COLO668 (cell line): ENCODE measurements at regions not wholly inside any gene's neighbourhood (a gene's known extent, or its start where the extent isn't known, plus 50 kb on each side); places are given as distances from the start of the nearest gene placed in this dataset.
A peak's percentile ranks its signal among the peaks of the same experiment; 100 is the strongest.

Experiments
- DNase-seq: peaks from one replicate; lab custom pipeline; 2025; ENCODE audit not compliant: unreplicated experiment; lab: John Stamatoyannopoulos, UW

DNA sequence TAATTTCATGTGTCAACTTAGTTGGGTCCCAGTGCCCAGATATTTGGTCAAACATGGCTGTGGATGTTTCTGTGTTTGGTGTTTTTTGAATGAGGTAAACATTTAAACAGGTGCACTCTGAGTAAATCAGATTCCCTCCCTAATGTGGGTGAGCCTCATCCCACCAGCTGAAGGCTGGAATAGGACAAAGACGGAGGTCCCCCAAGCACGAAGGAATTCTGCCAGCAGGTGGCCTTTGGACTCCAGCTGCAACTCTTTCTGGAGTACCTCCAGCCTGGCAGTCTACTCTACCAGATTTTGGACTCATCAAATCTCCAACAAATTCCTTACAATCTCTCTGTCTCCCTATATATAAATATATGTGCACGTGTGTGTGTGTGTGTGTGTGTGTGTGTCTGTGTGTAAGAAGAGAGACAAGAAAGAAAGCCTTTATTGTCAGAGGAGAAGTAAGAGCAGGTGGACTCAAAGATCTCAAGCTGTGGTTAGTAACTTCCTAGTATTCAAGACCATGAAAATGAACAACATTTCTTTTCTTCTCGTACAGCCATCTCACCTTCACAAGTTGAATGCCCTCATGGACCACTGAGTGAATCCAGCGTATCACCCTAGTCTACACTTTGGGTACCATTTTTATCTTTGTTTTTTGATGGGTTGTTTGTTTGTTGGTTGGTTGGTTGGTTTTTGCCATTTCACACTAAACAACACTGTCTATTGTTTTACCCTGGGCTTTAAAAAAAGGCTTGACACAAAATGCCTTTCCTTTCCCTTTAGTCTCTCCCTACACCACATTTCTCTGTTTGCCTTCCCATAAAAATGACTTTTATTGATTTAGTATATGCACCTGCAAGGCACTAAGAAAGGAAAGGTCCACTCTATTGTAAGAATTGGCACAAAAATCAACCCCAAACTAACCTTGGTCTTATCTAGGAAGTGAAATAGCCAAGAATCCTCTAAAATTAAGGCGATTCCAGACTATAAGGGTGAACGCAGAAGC lies 118.7 kb downstream of the TENT4A start:
- peak; percentile 58 for DNase-seq

DNA sequence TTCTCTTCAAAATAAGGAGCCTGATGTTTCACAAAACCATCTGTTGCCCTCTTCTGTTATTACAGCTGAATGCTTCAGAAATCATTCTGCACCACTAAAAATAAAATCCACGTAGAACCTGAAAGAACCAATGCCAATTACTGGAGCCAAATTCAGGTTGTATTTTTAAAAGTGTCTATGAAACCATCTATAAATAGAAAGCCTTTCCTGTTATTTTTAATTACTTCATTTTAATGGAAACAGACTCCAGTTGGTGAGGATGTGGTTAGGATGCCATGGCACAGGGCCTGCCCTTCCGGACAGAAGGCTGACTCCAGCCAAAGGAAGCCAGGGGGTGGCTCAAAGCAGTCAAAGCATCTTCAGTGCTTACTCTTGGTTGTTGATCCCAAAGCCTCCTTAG lies 119.8 kb downstream of the TENT4A start:
- no peak for DNase-seq

DNA sequence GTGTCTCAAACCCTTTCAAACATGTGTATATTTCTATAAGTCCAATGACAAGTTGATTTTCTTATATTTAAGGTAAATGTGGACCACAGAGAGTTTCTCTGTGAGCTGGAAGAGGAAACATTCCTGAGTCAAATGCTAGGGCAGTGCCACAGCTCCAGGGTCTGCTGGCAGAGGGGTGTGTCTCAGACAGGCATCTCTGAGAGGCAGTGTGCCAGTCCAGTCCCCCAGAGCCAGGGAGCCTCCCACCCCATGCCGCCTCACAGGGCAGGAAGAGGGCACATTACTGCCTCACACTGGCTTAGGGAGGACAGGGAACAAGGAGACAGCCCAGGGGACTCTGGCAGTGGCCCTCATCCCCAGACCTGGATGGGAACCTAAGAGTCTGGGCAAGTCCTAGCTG lies 120.2 kb downstream of the TENT4A start:
- no peak for DNase-seq

DNA sequence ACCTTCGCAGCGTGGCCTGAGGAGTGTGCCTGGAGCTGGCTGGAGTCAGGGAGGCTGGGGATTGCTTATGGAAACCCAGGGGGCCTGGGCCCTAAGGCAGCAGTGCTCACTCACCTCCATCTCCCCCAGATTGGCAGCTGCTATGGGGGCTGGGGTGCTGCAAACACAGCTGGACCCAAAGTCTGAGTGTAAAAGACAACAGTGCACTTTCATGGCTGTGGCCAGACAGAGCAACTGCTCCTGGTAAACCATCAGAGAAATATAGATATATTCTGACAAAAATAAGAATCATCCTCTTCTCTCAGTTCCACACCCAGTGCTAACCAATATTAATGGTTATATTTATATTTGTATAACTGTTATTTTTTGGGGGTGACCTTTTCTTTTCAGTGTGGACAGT lies 123.9 kb downstream of the TENT4A start:
- no peak for DNase-seq

DNA sequence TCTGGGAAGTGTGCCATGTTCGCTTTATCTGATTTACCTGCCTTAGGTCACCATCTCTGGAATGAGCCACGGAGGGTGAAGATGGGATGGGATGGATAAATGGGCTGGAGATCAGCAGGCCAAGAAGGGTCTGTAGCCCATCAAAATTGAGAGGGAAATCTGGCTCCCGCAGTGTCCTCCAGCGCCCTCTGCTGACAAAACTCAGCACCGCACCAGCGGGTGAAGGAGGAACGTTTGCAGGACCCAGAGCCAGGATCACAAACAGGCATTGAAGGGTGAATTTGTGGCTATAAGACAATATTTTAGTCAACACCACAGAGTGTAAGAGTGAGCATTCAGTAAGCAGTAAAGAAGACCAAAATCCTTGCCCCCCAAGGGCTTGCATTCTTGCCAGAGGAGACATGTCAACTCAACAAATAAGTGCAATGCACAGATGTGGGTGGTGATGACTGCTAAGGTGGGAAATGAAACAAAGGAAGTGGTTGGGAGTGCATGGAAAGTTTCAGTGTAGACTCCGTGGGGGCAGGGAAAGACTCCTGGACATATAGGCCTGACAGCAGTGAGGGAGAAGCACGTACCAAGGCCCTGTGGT lies 124.4 kb downstream of the TENT4A start:
- no peak for DNase-seq

DNA sequence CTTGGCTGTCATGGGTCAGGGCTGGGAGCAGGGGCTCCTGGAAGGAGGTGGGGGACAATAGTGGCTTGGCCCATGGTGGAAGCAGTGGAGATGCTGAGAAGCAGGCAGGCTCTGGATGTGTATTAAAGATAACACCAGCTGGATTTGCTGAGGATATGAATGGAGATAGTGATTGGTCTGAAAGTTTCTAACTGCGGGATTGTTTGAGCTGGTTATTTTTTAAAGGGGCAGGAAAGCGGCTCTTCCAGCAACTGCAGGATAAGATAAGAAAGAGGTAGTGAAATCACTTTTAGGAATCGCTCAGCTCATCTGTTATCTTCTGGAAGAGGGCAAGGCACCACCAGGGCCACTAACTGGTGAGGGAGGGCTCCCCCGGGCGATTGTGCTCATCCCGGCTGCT lies 125.5 kb downstream of the TENT4A start:
- DNase-seq: no peak

DNA sequence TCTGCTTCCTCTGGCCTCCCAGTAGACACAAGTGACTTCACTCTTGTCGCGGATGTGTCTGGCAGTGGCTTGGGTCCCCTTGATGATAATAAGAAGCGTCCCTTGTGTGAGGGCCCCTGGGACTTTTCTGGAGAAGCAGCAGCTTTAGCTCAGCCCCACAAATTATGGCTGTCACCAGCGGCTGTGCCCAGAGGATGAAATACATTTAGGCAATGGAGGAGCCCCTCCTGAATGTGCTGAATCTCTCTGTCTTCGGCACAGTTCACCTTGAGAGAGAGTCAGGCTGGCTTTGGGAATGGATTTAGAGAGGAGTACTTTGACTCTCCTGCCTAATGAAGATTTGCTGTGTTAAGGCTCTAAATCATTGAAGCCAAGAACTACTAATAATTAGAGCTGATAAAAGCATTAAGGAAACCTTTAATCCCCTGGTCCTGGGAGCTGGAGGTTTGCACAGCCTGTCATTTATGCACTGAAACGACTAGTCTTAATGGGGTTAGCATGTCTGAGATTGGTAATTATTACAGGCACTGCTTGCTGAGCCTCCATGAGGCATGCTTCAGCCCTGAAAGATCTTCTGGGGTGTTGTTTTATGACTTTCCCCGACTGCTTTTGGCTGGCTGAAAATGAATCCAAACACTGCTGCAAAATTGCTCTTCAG lies 127.0 kb downstream of the TENT4A start:
- DNase-seq: no peak

DNA sequence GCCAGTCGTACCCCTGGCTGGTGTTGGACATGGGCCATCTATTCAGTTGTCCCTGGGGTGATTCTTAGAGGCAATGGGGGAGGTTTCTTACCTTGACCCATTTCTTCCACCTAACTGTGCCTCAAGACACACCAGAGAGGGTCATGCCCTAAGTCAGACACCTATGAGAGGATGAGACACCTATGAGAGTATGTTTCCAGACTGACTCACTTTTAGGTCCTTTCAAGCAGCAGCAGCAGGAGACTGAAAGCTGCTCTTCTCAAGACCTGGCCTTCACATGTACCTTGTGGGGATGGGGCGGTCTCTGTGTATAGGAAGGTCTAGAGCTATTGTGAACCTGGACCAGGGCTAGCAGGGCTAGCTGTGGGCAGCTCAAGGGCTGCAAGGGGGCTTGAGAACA lies 130.1 kb downstream of the TENT4A start:
- no peak for DNase-seq

DNA sequence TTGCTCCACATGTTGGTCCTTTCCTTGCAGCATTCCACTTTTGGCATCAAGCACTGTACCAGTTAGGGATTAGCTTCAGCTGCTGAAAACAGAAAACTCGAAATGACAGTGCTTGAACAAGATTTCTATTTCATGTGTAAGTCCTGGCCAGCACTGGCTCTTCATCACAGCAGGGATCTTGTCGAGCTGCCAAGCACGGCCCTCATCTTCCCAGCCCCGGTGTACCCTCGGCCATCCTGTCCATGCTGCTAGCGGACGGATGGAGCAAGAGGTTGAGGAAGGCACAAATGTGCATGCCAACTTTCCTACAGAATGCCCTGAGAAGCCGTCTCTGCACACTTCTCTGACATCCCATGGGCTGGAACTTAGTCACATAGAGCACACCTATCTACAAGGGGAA lies 130.6 kb downstream of the TENT4A start:
- no peak for DNase-seq

DNA sequence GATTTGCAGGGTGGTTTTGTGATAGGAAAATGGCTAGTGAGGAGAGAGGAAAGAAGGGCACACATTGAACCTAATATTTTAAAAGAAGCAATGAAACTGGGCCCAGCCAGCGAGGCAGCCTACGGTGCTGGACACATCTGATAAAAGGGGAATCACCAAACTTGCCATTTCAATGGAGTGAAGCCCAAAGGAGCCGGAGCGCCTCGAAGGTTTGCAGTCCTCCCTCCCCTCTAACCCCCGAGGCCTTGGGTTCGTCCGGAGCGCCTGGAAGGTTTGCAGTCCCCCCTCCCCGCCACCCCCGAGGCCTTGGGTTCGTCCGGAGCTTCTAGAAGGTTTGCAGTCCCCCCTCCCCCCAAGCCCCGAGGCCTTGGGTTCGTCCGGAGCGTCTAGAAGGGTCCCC lies 132.6 kb downstream of the TENT4A start:
- no peak for DNase-seq

DNA sequence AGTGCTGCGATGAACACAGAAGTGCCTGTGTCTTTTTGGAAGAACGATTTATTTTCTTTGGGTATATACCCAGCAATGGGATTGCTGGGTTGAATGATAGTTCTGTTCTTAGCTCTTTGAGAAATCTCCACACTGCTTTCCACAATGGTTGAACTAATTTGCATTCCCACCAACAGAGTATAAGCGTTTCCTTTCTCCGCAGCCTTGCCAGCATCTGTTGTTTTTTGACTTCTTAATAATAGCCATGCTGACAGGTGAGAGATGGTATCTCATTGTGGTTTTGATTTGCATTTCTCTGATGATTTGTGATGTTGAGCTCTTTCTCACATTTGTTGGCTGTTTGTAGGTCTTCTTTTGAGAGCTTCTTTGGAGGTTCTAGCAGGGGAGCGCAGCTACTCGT lies 134.6 kb downstream of the TENT4A start:
- no peak for DNase-seq

DNA sequence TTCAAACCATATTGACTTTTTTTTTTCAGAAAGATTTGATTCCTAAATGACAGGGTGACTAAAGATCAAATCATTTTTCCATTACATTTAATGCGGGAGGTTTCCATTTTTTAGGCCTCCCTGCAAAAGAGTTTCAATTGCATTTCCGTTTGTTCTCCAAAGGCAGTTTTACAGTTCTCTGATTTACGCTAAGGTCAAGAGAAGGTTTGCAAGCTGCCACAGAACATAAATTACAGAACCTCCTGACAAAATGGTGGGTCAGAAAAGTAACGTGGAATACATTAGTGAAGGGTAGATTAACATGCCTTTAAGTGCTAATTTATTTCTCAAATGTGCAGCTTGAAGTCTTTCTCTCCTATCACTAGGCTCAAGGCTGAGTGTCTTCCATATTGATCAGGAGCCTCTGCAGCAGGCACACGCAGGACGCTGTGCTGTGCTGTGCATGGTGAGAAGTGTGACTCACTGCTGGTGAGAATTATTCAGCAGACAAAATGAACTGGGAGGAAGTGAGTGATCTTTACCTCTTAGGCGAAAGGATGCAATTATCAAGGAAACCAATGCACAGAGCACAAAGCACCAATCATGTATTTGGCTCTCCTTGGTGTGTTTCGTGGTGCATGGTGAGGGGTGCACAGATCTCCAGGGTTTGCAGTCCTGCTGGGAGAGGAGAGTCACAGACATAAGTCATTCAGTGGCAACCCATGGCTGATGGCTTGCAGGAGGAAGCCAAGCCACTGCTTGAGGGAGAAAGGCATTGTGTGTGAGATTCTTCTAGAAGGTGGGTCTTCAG lies 136.3 kb downstream of the TENT4A start:
- DNase-seq: no peak

DNA sequence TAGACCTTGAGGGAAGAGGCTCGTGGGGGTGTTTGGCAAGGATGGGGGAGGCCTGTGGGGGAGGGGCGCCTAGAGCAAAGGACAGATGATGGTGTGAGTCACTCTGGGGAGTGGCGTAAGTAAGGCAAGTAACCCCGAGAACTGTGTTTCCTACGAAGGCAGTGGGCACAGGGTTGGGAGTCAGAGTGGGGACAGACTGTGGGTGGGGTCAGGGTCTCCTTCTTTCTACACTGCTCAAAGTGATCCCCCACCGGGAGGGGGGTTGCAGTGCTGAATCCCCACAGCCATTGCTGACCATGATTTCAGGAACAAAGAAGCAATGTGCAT lies 136.8 kb downstream of the TENT4A start:
- no peak for DNase-seq

DNA sequence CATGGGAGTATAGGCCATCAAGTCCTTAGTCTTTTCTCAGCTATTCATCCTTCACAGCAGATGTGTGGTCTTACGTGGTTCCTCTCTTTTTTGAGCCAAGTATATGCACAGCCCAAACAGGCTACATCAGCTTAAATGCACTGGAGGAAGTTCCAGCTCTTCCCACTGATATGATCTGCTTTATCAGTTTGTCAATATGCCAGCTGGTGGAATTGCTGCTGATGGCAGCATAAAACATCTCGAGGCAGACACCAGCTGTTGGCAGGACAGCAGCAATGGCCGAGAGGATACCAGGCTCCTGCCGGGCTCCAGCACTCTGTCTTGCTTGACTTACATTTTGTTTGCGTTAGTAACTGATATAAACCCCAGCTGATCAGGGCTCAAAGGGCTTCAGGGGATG lies 143.4 kb downstream of the TENT4A start:
- peak; percentile 67 for DNase-seq

DNA sequence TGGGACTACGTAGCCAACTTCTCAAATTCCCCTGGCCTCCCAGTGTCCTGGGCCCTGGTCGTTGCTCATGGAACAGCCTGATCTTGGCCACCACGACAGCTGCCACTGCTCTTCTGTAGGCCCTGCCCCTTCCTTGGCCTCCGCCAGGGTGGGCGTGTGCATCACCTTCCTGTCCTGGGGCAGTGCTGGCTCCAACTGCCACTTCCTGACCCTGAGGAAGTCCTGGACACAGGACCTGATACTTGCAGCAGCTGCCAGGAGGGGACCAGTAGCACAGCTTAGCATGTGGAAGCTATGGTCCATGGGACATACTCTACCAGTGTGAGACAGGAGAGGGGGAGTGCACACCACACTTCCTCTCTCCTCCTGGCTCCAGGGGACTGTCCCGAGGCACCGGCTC lies 145.2 kb downstream of the TENT4A start:
- DNase-seq: no peak

DNA sequence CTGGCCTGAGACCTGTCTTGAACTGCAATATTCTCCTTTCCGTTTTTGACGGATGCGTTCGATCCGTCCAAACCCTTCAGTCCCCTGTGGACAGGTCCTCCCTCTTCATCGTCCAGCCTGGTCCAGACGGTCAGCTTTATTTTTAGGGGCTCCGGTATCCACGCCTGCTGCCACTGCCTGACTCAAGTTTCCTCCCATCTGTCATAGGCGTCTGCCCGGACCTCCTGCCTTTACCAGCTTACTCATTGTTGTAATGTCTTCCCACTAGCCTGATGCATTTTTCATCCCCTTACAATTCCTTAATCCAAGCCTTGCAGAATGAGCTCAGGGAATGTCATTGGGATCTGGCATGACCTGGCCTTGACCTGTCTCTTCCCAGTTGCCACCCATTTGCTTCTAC lies 145.8 kb downstream of the TENT4A start:
- no peak for DNase-seq

DNA sequence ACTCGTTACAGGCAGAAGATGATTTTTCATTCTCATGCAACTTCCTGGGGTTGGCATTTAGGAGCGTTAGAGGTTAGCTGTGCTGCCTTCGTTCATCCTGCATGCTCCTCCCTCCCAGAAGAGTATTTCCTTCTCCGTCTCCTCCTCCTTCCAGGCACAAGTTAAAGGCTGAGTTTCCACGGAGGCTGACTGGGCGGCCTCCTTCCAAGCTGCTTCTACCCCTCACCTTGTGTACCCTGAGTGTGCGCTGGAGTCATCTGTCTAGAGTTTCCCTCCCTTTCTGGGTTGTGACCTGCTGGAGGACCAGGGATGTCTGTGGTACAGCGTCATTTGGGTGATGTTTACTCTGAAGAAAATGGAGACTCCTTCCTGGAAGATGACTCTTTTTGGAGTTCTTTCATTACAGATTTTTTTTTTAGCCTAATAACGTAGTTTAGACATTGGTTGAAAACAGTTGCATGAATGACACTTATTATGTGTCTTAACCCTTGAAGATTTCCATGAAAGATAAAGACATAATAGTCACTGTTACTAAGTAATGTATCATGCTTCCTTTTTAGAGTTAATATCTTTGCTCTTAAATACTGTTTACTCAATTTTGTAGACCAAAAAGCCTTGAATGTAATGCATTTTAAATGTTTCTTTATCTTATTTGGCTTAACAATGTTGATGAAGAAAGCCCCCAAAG lies 146.9 kb downstream of the TENT4A start:
- no peak for DNase-seq

DNA sequence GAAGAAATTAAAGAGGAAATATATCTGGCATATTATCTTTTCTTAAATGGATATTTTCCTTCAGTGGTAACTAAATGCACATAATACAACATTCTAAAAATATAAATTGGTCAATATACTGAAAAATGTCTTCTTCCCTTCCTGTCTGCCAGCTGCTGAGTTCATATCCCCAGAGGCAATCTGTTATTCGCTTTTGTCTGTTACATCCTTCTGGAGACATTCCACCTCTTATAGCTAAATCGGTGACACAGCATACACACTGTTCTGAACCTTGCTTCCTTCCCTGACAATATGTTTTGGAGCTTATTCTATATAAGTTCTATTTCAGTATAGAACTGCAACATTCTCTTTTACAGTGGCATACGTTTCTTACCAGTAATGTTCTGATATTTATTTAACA lies 147.8 kb downstream of the TENT4A start:
- DNase-seq: no peak

DNA sequence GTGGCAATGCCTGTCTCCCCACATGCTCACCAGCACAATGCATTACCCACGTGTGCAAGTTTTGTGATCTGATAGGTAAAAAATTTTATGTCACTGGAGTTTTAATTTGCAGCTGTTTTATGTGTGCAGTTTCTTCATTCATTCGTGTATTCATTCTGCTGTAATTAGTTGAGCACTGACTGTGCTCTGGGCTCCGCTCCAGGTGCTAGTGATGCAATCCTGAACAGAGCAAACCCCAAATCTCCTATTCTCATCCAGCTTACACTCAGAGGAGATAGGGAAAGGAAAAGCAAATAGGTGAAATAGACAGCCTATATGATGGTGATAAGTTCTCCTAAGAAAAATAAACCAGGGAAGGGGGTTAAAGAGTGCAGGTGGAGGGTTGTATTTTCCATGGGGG lies 148.4 kb downstream of the TENT4A start:
- no peak for DNase-seq

DNA sequence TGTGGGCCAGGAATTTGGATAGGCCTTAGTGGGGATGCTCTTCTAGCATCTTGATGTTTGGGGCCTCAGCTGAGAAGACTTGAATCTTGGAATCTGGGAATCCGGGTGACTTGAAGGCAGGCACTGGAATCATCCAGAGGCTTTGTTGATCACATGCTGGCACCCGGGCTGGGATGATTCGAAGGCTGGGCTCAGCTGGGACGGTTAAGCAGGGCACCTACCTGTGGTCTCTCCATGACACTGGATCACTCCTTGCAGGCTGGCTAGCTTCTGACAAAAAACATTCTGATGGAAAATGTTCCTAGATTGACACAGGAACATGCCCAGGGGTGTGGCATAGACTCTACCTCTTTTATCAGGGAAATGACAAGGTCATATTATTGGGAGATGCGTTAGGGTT lies 149.1 kb downstream of the TENT4A start:
- DNase-seq: no peak

DNA sequence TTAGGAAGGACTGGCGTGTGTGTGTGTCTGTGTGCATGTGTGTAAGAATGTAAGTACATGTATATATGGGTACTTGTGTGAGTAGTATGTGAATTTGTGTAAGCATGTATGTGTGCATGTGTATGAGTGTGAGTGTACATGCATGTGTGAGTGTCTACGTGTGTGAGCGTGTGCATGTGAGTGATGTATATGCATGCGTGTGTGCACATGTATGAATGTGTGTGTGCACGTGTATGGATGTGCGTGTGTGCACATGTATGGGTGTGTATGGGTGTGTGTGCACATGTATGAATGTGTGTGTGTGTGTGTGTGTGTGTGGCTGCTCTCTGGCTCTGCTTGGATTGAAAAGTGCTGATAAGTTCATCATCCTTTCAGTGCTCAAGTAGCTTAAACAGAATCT lies 154.5 kb downstream of the TENT4A start:
- no peak for DNase-seq
